H1 (cell line): ENCODE measurements at regions not wholly inside any gene's neighbourhood (a gene's known extent, or its start where the extent isn't known, plus 50 kb on each side); places are given as distances from the start of the nearest gene placed in this dataset.

Experiments used
- JUN ChIP-seq: IDR thresholded peaks from 2 replicates; pipeline ENCODE4 v1.6.1; 2011; ENCODE audit warnings: low read depth, mild to moderate bottlenecking, improper control_type of control experiment, low read length
- JUND ChIP-seq: IDR thresholded peaks from 2 replicates; pipeline ENCODE4 v1.6.1; 2011; ENCODE audit warnings: mild to moderate bottlenecking, improper control_type of control experiment, low read length

DNA sequence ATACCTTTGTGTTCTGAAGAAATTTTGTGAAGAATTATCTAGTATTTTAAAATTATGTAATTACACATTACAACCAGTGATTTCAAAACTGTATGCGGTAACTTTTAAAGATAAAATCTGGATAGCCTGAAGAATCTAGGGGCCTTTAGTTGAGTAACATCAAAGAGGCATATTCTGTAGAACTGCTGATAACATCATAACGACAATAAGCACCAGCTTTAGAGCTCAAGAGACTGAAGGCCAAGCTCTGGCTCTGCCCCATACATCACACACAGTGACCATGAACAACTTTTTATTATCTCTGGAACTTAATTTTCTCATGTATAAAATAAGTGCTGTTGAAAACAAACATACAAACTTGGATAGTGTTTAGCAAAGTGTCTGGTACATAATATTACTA lies 121.1 kb upstream of the RHOBTB1 start (continued):
- TF ChIP-seq JUN (no peak), JUND (no peak)
